Central memory CD8-positive, alpha-beta T cell (primary cell): ENCODE measurements at regions not wholly inside any gene's neighbourhood (a gene's known extent, or its start where the extent isn't known, plus 50 kb on each side); places are given as distances from the start of the nearest gene placed in this dataset.
"Not testable (repeated sequence)": the region's sequence is repeated elsewhere in the genome, so short reads cannot be mapped to it uniquely, and the experiment has no call there.

Source experiments
- ATAC-seq: fragments of 150-1000 bp; cut with Tn5 transposase; replicated peaks from 2 replicates; pipeline ENCODE4 v1.10.0; 2022; ENCODE audit warnings: mild to moderate bottlenecking, moderate FRiP score, moderate number of reproducible peaks; ENCODE audit not compliant: poor library complexity, severe bottlenecking; ENCODE audit errors: extremely low read depth
- DNase-seq, 2 donors: peaks; one replicate each; pipeline ENCODE4 v3.0.0; 2021; ENCODE audit warnings: low spot score in 2 of 2
- H3K27ac Mint-ChIP-seq: one replicate; pipeline ENCODE4 v1.8.0; 2022; ENCODE audit warnings: low read depth, mild to moderate bottlenecking, moderate library complexity, mixed read lengths
- H3K27me3 Mint-ChIP-seq: one replicate; pipeline ENCODE4 v1.8.0; 2022; ENCODE audit warnings: mixed read lengths
- H3K36me3 Mint-ChIP-seq: one replicate; pipeline ENCODE4 v1.8.0; 2022; ENCODE audit warnings: mild to moderate bottlenecking, moderate library complexity, mixed read lengths; ENCODE audit not compliant: insufficient read depth
- H3K4me1 Mint-ChIP-seq: one replicate; pipeline ENCODE4 v1.8.0; 2022; ENCODE audit warnings: mixed read lengths
- H3K4me3 Mint-ChIP-seq: one replicate; pipeline ENCODE4 v1.8.0; 2022; ENCODE audit warnings: mild to moderate bottlenecking, moderate library complexity, mixed read lengths
- H3K9me3 Mint-ChIP-seq: one replicate; pipeline ENCODE4 v1.8.0; 2022; ENCODE audit warnings: mixed read lengths

DNA sequence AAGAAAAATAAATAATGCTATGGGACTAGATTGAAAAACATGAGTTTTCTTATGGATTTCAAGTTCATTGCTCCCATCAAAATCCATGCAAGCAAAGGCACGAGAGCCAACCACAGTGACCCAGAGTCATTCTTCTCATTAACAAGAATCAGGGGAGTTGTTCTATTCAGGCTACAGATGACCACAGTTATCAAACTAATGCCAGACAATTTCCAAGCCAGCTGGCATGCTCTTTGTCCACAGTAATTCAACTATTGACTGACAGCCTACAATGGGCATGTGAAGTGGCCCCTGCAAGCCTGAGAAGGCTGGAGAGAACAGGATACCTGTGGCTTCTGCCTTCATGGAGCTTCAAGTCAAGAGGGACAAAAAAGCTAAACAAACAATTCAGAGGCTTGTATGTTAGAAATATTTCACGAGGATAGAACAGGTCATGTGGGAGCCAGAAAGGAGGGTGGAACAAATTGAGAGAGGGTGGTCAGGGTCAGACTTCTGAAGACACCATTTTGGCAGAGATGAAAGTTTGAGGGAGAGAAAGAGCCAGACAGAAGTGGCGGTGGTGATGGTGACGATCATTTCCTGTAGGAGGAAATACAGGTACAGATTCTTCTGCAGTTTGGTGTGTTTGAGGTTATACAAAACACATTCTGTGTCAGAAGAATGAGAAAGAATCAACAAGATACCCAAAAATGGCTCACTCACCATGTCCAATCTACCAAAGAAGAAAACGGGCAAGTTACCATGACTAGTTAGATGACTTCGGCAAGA, 732.4 kb downstream of the RNF144A start:
- H3K4me1 Mint-ChIP-seq, result peaks cover 14% of the 10 kb centered on the region
- no peaks in the 10 kb centered on the region for H3K27me3 Mint-ChIP-seq
- H3K4me3 Mint-ChIP-seq, result peak overlapping the region; percentile 2
- peak; percentile 88 for ATAC-seq
- H3K9me3 Mint-ChIP-seq, result no peaks in the 10 kb centered on the region
- peak overlapping the region; percentile 26 for H3K27ac Mint-ChIP-seq
- no peaks in the 10 kb centered on the region for H3K36me3 Mint-ChIP-seq
- DNase-seq, result peak in 1 of 2 donors; percentile 14

DNA sequence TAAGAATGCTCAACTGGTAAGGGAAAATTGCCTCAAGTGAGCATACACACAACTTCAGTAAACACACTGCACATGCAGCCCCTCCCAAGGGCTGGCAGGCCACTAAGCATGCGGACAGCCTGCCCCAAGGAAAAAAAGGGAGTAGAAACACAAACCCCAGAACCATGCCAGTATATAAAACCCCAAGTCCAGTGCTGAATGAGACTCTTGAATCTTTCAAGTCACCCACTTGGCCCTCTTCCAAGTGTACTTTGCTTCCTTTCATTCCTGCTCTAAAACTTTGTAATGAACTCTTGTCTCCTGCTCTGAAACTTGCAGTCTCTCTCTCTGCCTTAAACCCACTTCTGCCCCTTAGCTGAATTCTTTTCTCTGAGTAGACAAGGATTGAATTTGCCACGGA, 736.4 kb downstream of the RNF144A start:
- Mint-ChIP-seq H3K27me3 (no peaks in the 10 kb centered on the region), H3K4me3 (no peak overlapping the region), H3K36me3 (no peaks in the 10 kb centered on the region), H3K27ac (no peak overlapping the region), H3K9me3 (no peaks in the 10 kb centered on the region), H3K4me1 (peaks cover 14% of the 10 kb centered on the region)
- ATAC-seq (no peak), DNase-seq (no peak)

DNA sequence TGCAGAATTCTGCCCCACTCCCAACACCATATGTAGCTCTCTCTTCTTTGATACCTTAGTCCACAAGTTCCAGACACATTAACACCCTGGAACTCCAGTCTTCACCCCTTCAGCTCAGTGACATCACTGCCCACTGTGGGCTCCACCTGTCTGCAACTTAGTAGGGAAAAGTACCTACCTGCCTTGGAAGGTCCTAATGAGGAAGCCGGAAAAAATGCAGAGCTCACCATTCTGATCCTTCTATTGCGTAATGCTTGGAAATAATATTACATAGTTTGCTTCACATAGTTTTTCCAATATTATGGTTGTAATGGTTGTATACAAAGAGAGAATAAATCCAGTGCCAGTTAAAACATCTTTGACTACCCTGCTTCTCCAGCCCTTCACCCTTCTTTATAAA, 738.4 kb downstream of the RNF144A start:
- no peak overlapping the region for H3K4me3 Mint-ChIP-seq
- no peak overlapping the region for H3K27ac Mint-ChIP-seq
- no peak for ATAC-seq
- H3K36me3 Mint-ChIP-seq, result no peaks in the 10 kb centered on the region
- H3K4me1 Mint-ChIP-seq, result peaks cover 4% of the 10 kb centered on the region
- no peaks in the 10 kb centered on the region for H3K27me3 Mint-ChIP-seq
- peaks cover 10% of the 10 kb centered on the region for H3K9me3 Mint-ChIP-seq
- DNase-seq, result no peak

DNA sequence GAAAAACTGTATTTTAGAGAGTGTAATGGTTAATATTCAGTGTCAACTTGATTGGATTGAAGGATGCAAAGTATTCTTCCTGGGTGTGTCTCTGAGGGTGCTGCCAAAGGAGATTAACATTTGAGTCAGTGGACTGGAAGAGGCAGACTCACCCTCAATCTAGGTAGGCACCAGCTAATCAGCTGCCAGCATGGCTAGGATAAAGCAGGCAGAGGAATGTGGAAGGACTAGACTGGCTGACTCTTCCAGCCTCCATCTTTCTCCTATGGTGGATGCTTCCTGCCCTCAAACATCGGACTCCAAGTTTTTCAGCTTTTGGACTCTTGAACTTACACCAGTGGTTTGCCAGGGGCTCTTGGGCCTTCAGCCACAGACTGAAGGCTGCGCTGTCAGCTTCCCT, 740.3 kb downstream of the RNF144A start:
- not testable (repeated sequence) for H3K4me3 Mint-ChIP-seq, ATAC-seq, H3K36me3 Mint-ChIP-seq, DNase-seq, H3K27me3 Mint-ChIP-seq, H3K27ac Mint-ChIP-seq, H3K4me1 Mint-ChIP-seq
- peaks cover 10% of the 10 kb centered on the region for H3K9me3 Mint-ChIP-seq

DNA sequence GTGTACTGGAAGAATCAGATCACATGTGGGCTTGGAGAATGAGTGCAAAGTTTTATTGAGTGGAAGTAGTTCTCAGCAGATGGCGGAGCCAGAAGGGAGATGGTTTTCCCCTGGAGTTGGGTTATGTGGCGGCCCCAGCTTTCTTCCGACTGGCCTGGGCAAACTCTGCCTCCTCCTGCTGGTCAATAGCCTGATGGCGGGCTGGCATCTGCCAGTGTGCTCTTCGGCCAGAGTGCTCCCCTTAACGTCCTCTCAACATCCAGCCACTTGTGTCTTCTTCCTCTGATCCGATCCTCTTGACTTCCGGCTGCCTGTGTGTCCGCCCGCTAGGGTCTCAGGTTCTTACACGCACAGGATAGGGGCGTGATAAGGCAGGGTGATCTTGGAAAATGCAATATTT, 741.3 kb downstream of the RNF144A start:
- ATAC-seq (no peak), DNase-seq (no peak)
- Mint-ChIP-seq H3K27ac (no peak overlapping the region), H3K4me3 (no peak overlapping the region), H3K4me1 (no peaks in the 10 kb centered on the region), H3K27me3 (no peaks in the 10 kb centered on the region), H3K36me3 (no peaks in the 10 kb centered on the region), H3K9me3 (peaks cover 10% of the 10 kb centered on the region)

DNA sequence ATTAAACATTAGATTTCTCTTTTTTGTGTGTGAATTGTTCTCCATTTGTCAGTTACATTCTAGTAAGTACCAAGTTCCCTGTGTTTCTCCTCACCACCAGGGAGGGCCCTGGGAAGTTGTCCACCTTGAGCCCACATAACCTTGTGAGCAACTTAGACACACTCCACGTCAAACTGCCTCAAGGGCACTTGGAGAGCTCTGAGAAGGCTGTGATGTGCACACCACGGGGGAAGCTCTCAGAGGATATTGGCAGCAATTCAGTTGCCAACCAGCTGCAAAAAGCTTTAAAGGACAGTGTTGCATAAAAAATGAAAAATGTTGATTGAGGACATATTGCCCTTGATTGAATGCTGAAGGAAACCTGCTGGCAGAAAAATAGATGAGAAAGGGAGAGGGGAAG, 743.6 kb downstream of the RNF144A start:
- H3K4me1 Mint-ChIP-seq, result no peaks in the 10 kb centered on the region
- H3K4me3 Mint-ChIP-seq, result no peak overlapping the region
- DNase-seq (no peak), ATAC-seq (no peak)
- H3K9me3 Mint-ChIP-seq, result peaks cover 10% of the 10 kb centered on the region
- H3K27me3 Mint-ChIP-seq, result no peaks in the 10 kb centered on the region
- H3K36me3 Mint-ChIP-seq, result no peaks in the 10 kb centered on the region
- H3K27ac Mint-ChIP-seq, result no peak overlapping the region

DNA sequence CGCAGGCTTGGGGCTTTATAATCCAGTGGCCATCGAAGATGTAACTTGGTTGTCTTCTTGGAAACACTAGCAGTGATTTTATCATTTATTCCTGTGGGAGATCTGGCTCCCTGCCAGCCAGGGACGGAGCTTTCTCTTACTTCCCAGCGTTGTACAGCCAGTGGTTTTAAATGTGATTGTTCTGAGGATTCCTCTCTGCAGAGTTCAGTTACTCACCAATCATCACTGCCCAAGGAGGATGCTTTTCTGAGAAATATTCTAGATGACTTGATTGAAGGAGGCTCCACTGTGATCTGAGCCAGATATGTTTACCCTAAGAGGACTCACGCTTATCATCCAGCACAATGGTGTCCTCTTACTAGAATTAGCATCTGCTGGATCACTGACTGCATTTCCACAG, 744.3 kb downstream of the RNF144A start:
- no peak for DNase-seq
- Mint-ChIP-seq H3K27ac (no peak overlapping the region), H3K4me1 (no peaks in the 10 kb centered on the region), H3K4me3 (no peak overlapping the region), H3K9me3 (peaks cover 10% of the 10 kb centered on the region), H3K27me3 (no peaks in the 10 kb centered on the region), H3K36me3 (no peaks in the 10 kb centered on the region)
- ATAC-seq, result no peak

DNA sequence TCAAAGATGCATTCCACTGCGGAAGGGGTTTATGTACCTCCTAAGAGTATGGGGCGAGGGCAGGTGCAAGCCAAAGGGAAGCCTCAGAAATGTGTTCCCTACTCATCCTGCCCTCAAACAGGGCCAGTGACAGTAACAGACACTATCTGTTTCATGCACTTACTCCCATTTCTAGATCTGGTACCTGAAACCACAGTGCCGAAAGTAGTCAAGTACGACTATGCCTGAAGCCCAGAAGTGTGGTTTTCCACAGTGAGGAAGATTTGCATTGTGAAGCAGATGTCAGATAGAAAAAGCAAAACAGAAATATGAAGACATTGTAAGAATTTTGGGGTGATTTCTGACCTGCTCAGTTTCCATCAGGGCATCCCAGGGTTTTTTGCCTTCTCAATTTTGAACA, 748.7 kb downstream of the RNF144A start:
- H3K27ac Mint-ChIP-seq, result no peak overlapping the region
- no peak for DNase-seq
- no peaks in the 10 kb centered on the region for H3K36me3 Mint-ChIP-seq
- no peaks in the 10 kb centered on the region for H3K27me3 Mint-ChIP-seq
- H3K4me3 Mint-ChIP-seq, result no peak overlapping the region
- ATAC-seq, result no peak
- H3K4me1 Mint-ChIP-seq, result no peaks in the 10 kb centered on the region
- H3K9me3 Mint-ChIP-seq, result no peaks in the 10 kb centered on the region

DNA sequence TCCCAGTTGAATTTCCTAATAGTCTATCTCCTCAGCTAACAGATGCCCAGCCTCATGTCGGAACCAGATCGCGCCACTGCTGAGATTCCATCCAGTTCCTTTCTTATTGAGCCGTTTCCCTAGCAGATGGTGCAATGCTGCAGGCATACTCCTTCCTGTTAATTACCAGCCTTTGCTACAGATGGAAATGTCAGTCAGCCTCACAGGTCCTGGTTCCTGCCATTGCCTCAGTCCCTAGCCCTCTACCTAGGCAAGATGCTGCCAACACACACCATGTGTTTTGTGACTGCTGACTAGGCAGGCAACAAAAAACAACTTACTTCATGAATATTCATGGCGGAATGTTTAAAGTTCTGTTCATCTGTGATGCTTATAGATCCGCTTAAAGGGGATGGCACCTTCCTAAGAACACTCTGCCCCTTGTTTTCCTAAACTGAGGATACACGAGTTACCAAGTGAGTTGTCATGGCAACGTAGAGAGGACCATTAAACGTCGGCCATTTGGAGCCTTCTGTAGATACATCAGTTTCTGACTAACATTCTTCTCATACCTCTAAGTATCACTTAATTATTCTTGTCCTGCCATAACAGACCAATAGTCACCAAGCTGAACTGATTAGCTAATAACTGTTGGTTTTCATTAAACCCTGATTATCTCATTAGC, 749.5 kb downstream of the RNF144A start:
- no peaks in the 10 kb centered on the region for H3K4me1 Mint-ChIP-seq
- DNase-seq (no peak), ATAC-seq (no peak)
- no peak overlapping the region for H3K4me3 Mint-ChIP-seq
- no peaks in the 10 kb centered on the region for H3K36me3 Mint-ChIP-seq
- H3K27ac Mint-ChIP-seq, result no peak overlapping the region
- no peaks in the 10 kb centered on the region for H3K27me3 Mint-ChIP-seq
- H3K9me3 Mint-ChIP-seq, result no peaks in the 10 kb centered on the region

DNA sequence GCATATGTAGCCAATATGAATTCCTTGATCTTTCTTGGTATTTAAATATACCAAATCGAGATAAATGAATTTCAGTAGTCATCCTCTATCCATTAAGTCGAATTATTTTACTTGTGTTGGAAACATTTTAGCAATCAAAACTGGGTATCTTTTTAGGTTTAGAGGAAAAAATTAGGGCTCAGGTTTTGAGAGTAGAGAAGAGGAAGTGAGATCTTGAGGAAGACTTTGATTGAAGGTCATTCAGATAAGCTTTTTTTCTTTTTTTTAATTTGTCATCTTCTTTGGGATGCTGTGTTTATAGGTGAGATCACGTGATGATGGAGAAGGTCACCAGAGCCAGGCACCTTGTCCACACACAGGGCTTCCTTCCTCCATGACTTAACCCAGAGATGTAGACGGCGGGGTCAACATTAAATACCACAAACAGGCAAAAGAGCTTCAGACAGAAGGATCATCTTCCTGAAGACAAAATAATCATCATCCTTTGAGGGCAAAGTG, 750.1 kb downstream of the RNF144A start:
- Mint-ChIP-seq H3K4me3 (no peak overlapping the region), H3K9me3 (no peaks in the 10 kb centered on the region), H3K4me1 (peaks cover 6% of the 10 kb centered on the region), H3K27ac (no peak overlapping the region), H3K36me3 (peaks cover 4% of the 10 kb centered on the region), H3K27me3 (no peaks in the 10 kb centered on the region)
- DNase-seq (no peak), ATAC-seq (no peak)

DNA sequence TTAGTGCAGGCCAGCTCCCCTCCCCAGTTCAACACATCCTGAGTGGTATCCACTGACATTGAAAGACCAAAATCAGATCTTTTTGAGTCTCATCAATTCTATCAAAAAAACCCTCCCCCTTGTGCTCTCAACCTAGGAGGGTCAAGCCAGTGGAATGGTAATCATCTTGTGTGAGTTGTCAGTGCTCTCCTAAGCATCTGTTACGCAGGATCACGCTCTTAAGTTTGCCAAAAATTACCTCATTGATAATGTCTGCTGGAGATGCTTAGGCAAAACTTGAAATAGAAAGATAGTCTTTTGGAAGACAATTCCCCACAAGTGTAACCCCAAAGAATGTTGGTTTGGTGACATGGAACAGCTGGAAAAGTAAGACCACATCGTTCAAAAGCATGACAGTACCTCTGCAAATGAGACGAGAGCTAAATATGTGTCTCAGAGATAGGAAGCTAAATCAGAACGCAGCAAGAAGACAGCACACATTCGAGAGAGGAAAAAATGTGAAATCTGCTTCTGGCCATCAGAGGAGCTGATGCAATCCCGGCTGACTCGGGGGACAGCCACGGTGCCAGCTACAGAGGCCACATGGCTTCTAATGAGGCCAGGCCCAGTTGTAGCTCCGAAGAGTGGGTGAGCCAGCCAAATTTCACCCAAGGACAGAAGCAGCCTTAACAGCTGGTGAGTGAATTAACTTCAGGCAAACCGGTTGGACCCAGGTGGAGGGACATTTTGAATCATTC, 753.9 kb downstream of the RNF144A start:
- Mint-ChIP-seq H3K36me3 (peaks cover 4% of the 10 kb centered on the region), H3K27ac (no peak overlapping the region), H3K27me3 (no peaks in the 10 kb centered on the region), H3K9me3 (no peaks in the 10 kb centered on the region), H3K4me3 (no peak overlapping the region), H3K4me1 (peaks cover 16% of the 10 kb centered on the region)
- ATAC-seq (no peak), DNase-seq (no peak)

DNA sequence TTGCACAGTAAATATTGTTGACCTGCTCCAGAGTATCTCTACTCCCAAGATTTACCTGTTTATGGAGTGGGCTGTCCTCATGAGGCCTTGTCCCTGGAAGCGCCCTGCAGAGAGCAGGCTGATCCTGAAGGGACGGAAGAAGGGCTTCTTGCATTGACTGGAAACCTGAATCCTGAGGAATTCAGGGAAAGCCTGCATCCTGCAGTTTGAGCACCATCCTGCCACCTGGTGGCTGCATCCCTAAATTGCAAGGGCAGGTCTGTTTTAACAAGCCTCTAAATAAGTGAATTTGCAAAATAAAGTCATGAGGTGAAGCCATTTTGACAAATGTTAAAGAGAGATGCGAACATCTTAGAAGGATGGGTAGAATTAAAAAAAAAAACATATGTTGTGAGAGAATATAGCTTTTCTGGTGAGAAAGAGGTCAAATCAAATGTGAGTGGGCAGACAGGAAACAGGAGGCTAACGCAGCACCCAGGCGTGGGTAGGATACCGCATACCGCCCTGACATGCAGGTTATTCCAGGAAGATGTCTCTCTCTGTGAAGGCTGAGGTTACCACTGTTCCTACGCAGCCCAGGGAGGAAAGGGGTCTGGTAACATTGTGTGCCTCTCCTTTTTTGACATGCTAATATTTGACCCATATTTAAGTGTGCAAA, 754.9 kb downstream of the RNF144A start:
- Mint-ChIP-seq H3K4me3 (peak overlapping the region; percentile 63), H3K9me3 (no peaks in the 10 kb centered on the region), H3K27ac (peak overlapping the region; percentile 84), H3K4me1 (peaks cover 16% of the 10 kb centered on the region), H3K27me3 (no peaks in the 10 kb centered on the region), H3K36me3 (peaks cover 4% of the 10 kb centered on the region)
- ATAC-seq (peak; percentile 64), DNase-seq (peak in 1 of 2 donors; percentile 20)
